ENCODE measurements at regions not wholly inside any gene's neighbourhood (a gene's known extent, or its start where the extent isn't known, plus 50 kb on each side); places are given as distances from the start of the nearest gene placed in this dataset.

DNA sequence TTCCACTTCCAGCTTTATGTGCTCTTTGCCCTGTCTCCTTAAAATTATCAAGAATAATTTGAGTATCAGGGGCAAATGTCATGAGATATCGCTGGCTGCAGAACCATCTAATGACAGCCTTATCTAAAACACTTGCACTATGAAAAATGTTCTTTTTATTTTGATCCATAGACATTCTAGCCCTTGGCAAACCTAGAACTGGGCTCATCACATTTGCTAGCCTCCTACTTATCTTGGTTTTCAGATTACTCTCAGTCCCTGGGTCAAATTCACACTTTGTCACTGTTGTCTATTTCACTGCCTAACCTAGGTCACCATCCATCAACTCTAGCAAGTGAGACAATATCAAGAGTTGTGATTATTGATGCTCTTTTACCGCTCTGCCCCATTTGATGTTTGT lies 59.9 kb upstream of the IPO9 start:
- intact Hi-C loops (cut with DNase I): no loop called here
- Histone ChIP-seq H3K27ac (no peak overlapping the region), H3K9me3 (no peaks in the 10 kb centered on the region), H3K36me3 (no peaks in the 10 kb centered on the region), H3K27me3 (no peaks in the 10 kb centered on the region), H3K4me1 (no peaks in the 10 kb centered on the region), H3K4me3 (no peak overlapping the region)
- DNase-seq (no peak), ATAC-seq (no peak)
- 75% methylated on average over 2 of the region's 2 CpGs for whole genome bisulfite sequencing (ENCODE audit: insufficient coverage, low coverage, low lambda C conversion rate, missing lambda C conversion rate)
- TF ChIP-seq CTCF (IDR thresholded peaks at IDR 0.05): no peak
- TF ChIP-seq POLR2A (IDR thresholded peaks at IDR 0.05): no peak

DNA sequence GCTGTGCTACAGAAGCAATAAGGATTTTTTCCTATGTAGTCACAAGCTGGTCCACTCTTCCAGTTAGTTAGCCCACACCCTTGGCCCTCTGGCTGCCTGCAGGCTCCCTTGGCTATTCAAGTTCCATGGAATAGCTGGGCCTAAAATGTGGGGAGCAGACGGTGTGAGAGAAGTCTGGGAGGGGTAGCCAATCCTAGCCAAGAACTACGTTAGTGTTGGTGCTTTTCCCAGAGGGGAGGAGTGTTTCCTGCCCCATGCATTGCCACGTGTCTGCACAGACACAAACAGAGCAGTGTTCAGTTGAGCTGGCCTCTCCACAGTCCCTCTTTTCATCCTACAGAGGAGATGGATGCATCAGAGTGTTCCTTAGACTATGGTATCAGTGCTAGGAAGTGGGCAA lies 59.0 kb upstream of the IPO9 start:
- DNase-seq: no peak
- H3K4me1 ChIP-seq: no peaks in the 10 kb centered on the region
- TF ChIP-seq POLR2A (IDR thresholded peaks at IDR 0.05): no peak
- TF ChIP-seq CTCF (IDR thresholded peaks at IDR 0.05): no peak
- no peaks in the 10 kb centered on the region for H3K27me3 ChIP-seq
- intact Hi-C loops (cut with DNase I): no loop called here
- ATAC-seq: no peak
- WGBS (ENCODE audit: insufficient coverage, low coverage, low lambda C conversion rate, missing lambda C conversion rate): 17% methylated on average over 2 of the region's 3 CpGs
- no peak overlapping the region for H3K4me3 ChIP-seq
- no peaks in the 10 kb centered on the region for H3K9me3 ChIP-seq
- no peaks in the 10 kb centered on the region for H3K36me3 ChIP-seq
- H3K27ac ChIP-seq: no peak overlapping the region

GRCh38 chr1:201771466-201771865 lies 57.5 kb upstream of the IPO9 start:
- Histone ChIP-seq H3K27me3 (no peaks in the 10 kb centered on the region), H3K36me3 (no peaks in the 10 kb centered on the region), H3K9me3 (no peaks in the 10 kb centered on the region), H3K27ac (no peak overlapping the region), H3K4me1 (no peaks in the 10 kb centered on the region), H3K4me3 (no peak overlapping the region)
- TF ChIP-seq POLR2A (IDR thresholded peaks at IDR 0.05) (no peak), CTCF (IDR thresholded peaks at IDR 0.05) (no peak)
- DNase-seq: no peak
- intact Hi-C loops (cut with DNase I): no loop called here
- 69% methylated on average over 2 of the region's 2 CpGs for WGBS (ENCODE audit: insufficient coverage, low coverage, low lambda C conversion rate, missing lambda C conversion rate)
- no peak for ATAC-seq

GRCh38 chr1:201772178-201772577 lies 56.8 kb upstream of the IPO9 start:
- ATAC-seq: no peak
- intact Hi-C loops (cut with DNase I): no loop called here
- no peak for DNase-seq
- no peak for TF ChIP-seq CTCF (IDR thresholded peaks at IDR 0.05)
- no peak for TF ChIP-seq POLR2A (IDR thresholded peaks at IDR 0.05)
- Histone ChIP-seq H3K27ac (no peak overlapping the region), H3K4me1 (no peaks in the 10 kb centered on the region), H3K36me3 (no peaks in the 10 kb centered on the region), H3K27me3 (no peaks in the 10 kb centered on the region), H3K9me3 (no peaks in the 10 kb centered on the region), H3K4me3 (no peak overlapping the region)
- 100% methylated on average over 1 of the region's 1 CpG for WGBS (ENCODE audit: insufficient coverage, low coverage, low lambda C conversion rate, missing lambda C conversion rate)

- H3K27me3 ChIP-seq: no peaks in the 10 kb centered on the region
- ATAC-seq (no peak), DNase-seq (no peak)
- H3K4me3 ChIP-seq: no peak overlapping the region
- H3K36me3 ChIP-seq: no peaks in the 10 kb centered on the region
- intact Hi-C loops (cut with DNase I): no loop called here
- no peaks in the 10 kb centered on the region for H3K9me3 ChIP-seq
- 59% methylated on average over 4 of the region's 4 CpGs for WGBS (ENCODE audit: insufficient coverage, low coverage, low lambda C conversion rate, missing lambda C conversion rate)
- H3K4me1 ChIP-seq: no peaks in the 10 kb centered on the region
- H3K27ac ChIP-seq: no peak overlapping the region
- TF ChIP-seq CTCF (IDR thresholded peaks at IDR 0.05) (no peak), POLR2A (IDR thresholded peaks at IDR 0.05) (no peak)
Observed at GRCh38 chr1:201773764-201774163, 55.2 kb upstream of the IPO9 start.

All from right lobe of liver (tissue), 6 donors.